NB4 (cell line): ENCODE measurements at regions not wholly inside any gene's neighbourhood (a gene's known extent, or its start where the extent isn't known, plus 50 kb on each side); places are given as distances from the start of the nearest gene placed in this dataset.

Source experiments
- CTCF ChIP-seq: IDR thresholded peaks from one replicate; pipeline ENCODE4 v1.5.1; 2012; ENCODE audit warnings: low read depth, low read length
- MAX ChIP-seq: IDR thresholded peaks from 2 replicates; pipeline ENCODE4 v1.6.1; 2011; ENCODE audit warnings: low read depth, low read length
- MYC ChIP-seq: IDR thresholded peaks from 2 replicates; pipeline ENCODE4 v1.6.1; 2011; ENCODE audit warnings: low read depth, low read length
- POLR2A ChIP-seq: IDR thresholded peaks from 2 replicates; pipeline ENCODE4 v1.6.1; 2011; ENCODE audit warnings: mild to moderate bottlenecking; ENCODE audit not compliant: insufficient read length; ENCODE audit errors: extremely low read depth

DNA sequence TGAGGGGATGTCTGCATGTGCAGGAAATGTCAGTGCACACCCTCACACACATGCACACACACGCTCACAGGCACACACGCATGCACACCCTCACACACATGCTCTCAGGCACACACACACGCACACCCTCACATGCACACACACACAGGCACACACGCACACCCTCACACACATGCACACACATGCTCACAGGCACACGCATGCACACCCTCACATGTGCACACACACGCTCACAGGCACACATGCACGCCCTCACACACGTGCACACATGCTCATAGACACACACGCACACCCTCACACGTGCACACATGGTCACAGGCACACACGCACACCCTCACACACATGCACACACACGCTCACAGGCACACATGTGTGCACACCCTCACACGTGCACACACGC, 77.6 kb upstream of the ZNF469 start:
- TF ChIP-seq CTCF (no peak), POLR2A (no peak), MAX (no peak), MYC (no peak)
